ENCODE measurements at regions not wholly inside any gene's neighbourhood (a gene's known extent, or its start where the extent isn't known, plus 50 kb on each side); places are given as distances from the start of the nearest gene placed in this dataset.
A peak's percentile ranks its signal among the peaks of the same experiment; 100 is the strongest.

DNA sequence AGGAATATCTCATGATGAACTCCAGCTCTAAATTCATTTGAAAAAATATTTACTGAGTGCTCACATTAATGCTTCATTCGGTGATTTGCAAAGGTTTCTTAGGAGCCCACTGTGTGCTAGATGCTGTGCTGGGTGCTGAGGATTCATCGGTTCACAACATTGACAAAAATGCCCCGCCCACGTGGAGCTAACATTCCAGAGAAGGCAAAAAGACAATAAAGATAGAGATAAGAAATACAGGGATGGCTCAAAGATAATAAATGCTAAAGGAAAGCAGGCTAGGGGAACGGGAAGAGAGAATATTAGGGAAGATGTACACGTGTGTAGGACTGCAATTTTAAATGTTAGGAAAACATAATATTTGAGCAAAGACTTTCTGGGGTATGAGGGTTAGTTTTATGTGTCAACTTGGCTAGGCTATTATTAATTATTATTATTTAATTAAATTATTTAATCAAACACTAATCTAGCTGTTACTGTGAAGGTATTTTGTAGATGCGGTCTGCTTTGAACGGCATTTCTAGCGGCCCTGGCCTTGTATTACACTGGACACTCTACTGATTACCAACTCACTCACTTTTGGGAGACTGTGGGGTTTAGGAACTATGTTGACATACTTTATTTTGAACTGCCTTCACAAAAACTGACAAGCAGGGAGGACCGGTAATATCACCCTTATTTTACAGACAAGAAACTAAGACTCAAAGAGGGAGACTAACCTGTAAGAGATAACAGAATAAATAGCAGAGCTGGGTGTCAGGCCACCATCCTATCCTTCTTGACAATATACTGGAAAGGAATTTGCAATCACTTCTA lies 61.9 kb upstream of the IRF2 start:
- H3K23ac ChIP-seq (ENCODE audit: insufficient read length) = no peak overlapping the region
- 85% methylated on average over 10 of the region's 10 CpGs; no CpG with 5 or more reads in 1 of the 2 experiments for WGBS, 2 experiments (ENCODE audit: extremely low coverage in 1 of 2, insufficient coverage in 1 of 2, insufficient read length in 1 of 2, insufficient replicate concordance in 2 of 2, low coverage in 1 of 2, low lambda C conversion rate in 2 of 2, missing lambda C conversion rate in 1 of 2)
- no peak overlapping the region for H4K91ac ChIP-seq (replicated peaks; ENCODE audit: insufficient read length, low read length)
- no peak overlapping the region for H2AK5ac ChIP-seq (ENCODE audit: low read depth, low read length)
- H4K20me1 ChIP-seq (replicated peaks in 1 of 2; ENCODE audit: control insufficient read depth in 1 of 2, insufficient read depth in 2 of 2, low read length in 2 of 2) = no peaks in the 10 kb centered on the region
- H2BK5ac ChIP-seq (ENCODE audit: low read depth, low read length) = no peak overlapping the region
- ChIA-PET POLR2A (ENCODE audit: partially characterized antibody) (interaction anchor here (1.0 to 1.4 kb wide), 2 partner anchors 117 to 198 kb away, joined by 3 read pairs; partner anchors contain the start of gene CENPU), CTCF (ENCODE audit: partially characterized antibody) (interaction anchor here (0.8 to 2.1 kb wide), 2 partner anchors 35 to 272 kb away, joined by 3 to 10 read pairs; no protein-coding TSS in a partner anchor)
- H3K23me2 ChIP-seq (ENCODE audit: low read depth, low read length) = no peaks in the 10 kb centered on the region
- no peak for DNase-seq (ENCODE audit: low read depth in 1 of 2, low spot score in 2 of 2)
- H3K79me2 ChIP-seq (ENCODE audit: control insufficient read depth in 1 of 2, insufficient read depth in 2 of 2, low read length in 2 of 2) = no peaks in the 10 kb centered on the region
- FAIRE-seq = no peak
- H3K4me1 ChIP-seq (replicated peaks in 1 of 4; ENCODE audit: control insufficient read depth in 3 of 4, insufficient read depth in 4 of 4, low read length in 3 of 4) = peaks cover 0 to 6% (median 3%) of the 10 kb centered on the region in 4 experiments; a peak in 5 of 7 replicates
- H3K4me2 ChIP-seq (ENCODE audit: insufficient read depth in 1 of 2, low read depth in 2 of 2, low read length in 2 of 2) = peak overlapping the region; percentile 46 to 75
- H4K5ac ChIP-seq (ENCODE audit: insufficient read length, low read depth, low read length) = no peak overlapping the region
- no peak overlapping the region for H3K14ac ChIP-seq (ENCODE audit: insufficient read length)
- no peak overlapping the region for H3K18ac ChIP-seq (ENCODE audit: extremely low read depth, low read length)
- H2BK12ac ChIP-seq (ENCODE audit: low read depth, low read length) = no peak overlapping the region
- H3K79me1 ChIP-seq (ENCODE audit: low read depth, low read length) = no peaks in the 10 kb centered on the region
- no peaks in the 10 kb centered on the region; a peak in 1 of 4 replicates for H3K9me3 ChIP-seq (ENCODE audit: insufficient read depth in 2 of 2, low read depth in 1 of 2, low read length in 1 of 2)
- no peaks in the 10 kb centered on the region for H3K36me3 ChIP-seq (ENCODE audit: control insufficient read depth in 2 of 4, insufficient read depth in 4 of 4, low read length in 3 of 4)
- H2BK120ac ChIP-seq (replicated peaks; ENCODE audit: low read depth, low read length) = no peak overlapping the region
- H4K8ac ChIP-seq (ENCODE audit: extremely low read depth, insufficient read depth, low read length) = no peak overlapping the region
- H2BK20ac ChIP-seq (ENCODE audit: low read length) = no peak overlapping the region
- H3K9ac ChIP-seq (replicated peaks in 1 of 4; ENCODE audit: extremely low read depth in 1 of 4, low read depth in 3 of 4, low read length in 3 of 4) = peak overlapping the region in 2 of 4 experiments; percentile 65 to 85; a peak in 2 of 7 replicates
- no peak overlapping the region for H3K27ac ChIP-seq (ENCODE audit: low read depth, low read length)
- no peak overlapping the region for H2BK15ac ChIP-seq (ENCODE audit: low read length)
- peak overlapping the region; percentile 79 to 93 (median 83); a peak in 7 of 8 replicates for H3K4me3 ChIP-seq (ENCODE audit: extremely low read depth in 1 of 4, insufficient read depth in 2 of 4, low read depth in 3 of 4, low read length in 4 of 4)
- no peak overlapping the region for H3K4ac ChIP-seq (replicated peaks; ENCODE audit: insufficient read length, low read depth, low read length)
- H3K27me3 ChIP-seq (replicated peaks in 1 of 4; ENCODE audit: control insufficient read depth in 3 of 4, extremely low read depth in 1 of 4, insufficient read depth in 3 of 4, low read length in 3 of 4) = no peaks in the 10 kb centered on the region
- H3K56ac ChIP-seq (replicated peaks; ENCODE audit: insufficient read length, low read depth, low read length) = no peak overlapping the region
- H2AFZ ChIP-seq (ENCODE audit: low read length) = no peak overlapping the region
- TF ChIP-seq FOSL1 (IDR thresholded peaks at IDR 0.05; ENCODE audit: insufficient read depth, low read depth, low read length) = no peak
- no peak for TF ChIP-seq NRF1 (IDR thresholded peaks at IDR 0.05; ENCODE audit: low read depth, low read length)
- no peak for TF ChIP-seq TAF1 (IDR thresholded peaks at IDR 0.05; ENCODE audit: low read depth, low read length)
- no peak for TF ChIP-seq RAD21 (IDR thresholded peaks at IDR 0.05 in 1 of 2, conservative IDR thresholded peaks at IDR 0.05 in 1 of 2; ENCODE audit: low read depth in 2 of 2, low read length in 2 of 2)
- TF ChIP-seq, protein P1, sequence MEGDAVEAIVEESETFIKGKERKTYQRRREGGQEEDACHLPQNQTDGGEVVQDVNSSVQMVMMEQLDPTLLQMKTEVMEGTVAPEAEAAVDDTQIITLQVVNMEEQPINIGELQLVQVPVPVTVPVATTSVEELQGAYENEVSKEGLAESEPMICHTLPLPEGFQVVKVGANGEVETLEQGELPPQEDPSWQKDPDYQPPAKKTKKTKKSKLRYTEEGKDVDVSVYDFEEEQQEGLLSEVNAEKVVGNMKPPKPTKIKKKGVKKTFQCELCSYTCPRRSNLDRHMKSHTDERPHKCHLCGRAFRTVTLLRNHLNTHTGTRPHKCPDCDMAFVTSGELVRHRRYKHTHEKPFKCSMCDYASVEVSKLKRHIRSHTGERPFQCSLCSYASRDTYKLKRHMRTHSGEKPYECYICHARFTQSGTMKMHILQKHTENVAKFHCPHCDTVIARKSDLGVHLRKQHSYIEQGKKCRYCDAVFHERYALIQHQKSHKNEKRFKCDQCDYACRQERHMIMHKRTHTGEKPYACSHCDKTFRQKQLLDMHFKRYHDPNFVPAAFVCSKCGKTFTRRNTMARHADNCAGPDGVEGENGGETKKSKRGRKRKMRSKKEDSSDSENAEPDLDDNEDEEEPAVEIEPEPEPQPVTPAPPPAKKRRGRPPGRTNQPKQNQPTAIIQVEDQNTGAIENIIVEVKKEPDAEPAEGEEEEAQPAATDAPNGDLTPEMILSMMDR (IDR thresholded peaks at IDR 0.05; ENCODE audit: control extremely low read depth in 1 of 3, insufficient read depth in 1 of 3, low read depth in 1 of 3, low read length in 3 of 3) = no peak
- TF ChIP-seq SP2 (IDR thresholded peaks at IDR 0.05; ENCODE audit: low read length) = no peak
